ENCODE measurements at regions not wholly inside any gene's neighbourhood (a gene's known extent, or its start where the extent isn't known, plus 50 kb on each side); places are given as distances from the start of the nearest gene placed in this dataset.

DNA sequence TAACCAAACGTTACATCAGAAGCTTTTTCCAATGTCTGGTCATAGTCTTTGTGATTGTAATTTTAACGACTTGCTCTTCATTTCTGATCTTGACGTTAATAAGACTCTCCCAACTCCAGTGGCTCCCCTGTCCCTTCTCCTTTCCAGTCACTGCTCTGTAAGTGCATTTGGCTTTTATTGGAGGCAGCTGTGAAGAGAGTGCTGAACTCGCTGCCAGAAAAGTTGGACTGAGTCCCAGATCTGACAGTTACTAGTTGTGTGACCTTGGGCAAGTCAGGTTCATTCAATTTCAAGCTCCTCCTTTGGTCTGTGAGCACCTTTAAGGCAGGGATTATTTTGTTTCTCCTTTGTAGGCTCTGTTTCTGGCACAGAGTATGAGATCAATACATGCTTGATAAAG is 109.6 kb upstream of the TSPAN2 start:
- Histone ChIP-seq H3K27ac (ENCODE audit: low read depth in 2 of 2, low read length in 2 of 2) (no peak overlapping the region), H3K27me3 (ENCODE audit: control insufficient read depth, insufficient read depth, low read length) (no peaks in the 10 kb centered on the region), H3K9ac (ENCODE audit: low read length in 3 of 3) (no peak overlapping the region), H3K9me3 (ENCODE audit: control insufficient read depth in 2 of 3, insufficient read depth in 1 of 3, low read length in 3 of 3) (peaks cover 0 to 3% (median 0%) of the 10 kb centered on the region in 3 donors), H3K36me3 (ENCODE audit: control insufficient read depth in 2 of 3, insufficient read depth in 3 of 3, low read length in 3 of 3) (no peaks in the 10 kb centered on the region), H3K4me3 (ENCODE audit: low read length in 3 of 3) (no peak overlapping the region), H3K4me1 (ENCODE audit: control insufficient read depth in 2 of 3, insufficient read depth in 2 of 3, low read depth in 1 of 3, low read length in 3 of 3) (no peaks in the 10 kb centered on the region)
- intact Hi-C loops (cut with DNase I) = no loop called here
- FAIRE-seq (no peak), DNase-seq (peak in 2 of 5 donors; percentile 19 to 65)
- TF ChIP-seq, protein P1, sequence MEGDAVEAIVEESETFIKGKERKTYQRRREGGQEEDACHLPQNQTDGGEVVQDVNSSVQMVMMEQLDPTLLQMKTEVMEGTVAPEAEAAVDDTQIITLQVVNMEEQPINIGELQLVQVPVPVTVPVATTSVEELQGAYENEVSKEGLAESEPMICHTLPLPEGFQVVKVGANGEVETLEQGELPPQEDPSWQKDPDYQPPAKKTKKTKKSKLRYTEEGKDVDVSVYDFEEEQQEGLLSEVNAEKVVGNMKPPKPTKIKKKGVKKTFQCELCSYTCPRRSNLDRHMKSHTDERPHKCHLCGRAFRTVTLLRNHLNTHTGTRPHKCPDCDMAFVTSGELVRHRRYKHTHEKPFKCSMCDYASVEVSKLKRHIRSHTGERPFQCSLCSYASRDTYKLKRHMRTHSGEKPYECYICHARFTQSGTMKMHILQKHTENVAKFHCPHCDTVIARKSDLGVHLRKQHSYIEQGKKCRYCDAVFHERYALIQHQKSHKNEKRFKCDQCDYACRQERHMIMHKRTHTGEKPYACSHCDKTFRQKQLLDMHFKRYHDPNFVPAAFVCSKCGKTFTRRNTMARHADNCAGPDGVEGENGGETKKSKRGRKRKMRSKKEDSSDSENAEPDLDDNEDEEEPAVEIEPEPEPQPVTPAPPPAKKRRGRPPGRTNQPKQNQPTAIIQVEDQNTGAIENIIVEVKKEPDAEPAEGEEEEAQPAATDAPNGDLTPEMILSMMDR (IDR thresholded peaks at IDR 0.05; ENCODE audit: borderline replicate concordance, extremely low read depth, insufficient read depth) = no peak

GRCh38 chr1:115196296-115196695 is 107.0 kb upstream of the TSPAN2 start:
- intact Hi-C loops (cut with DNase I) = no loop called here
- no peak for FAIRE-seq

GRCh38 chr1:115194506-115194905 is 105.2 kb upstream of the TSPAN2 start:
- TF ChIP-seq, protein P1 (IDR thresholded peaks at IDR 0.05; ENCODE audit: borderline replicate concordance, extremely low read depth, insufficient read depth) = no peak
- H3K27ac ChIP-seq (ENCODE audit: low read depth in 2 of 2, low read length in 2 of 2) = no peak overlapping the region
- intact Hi-C loops (cut with DNase I) = no loop called here
- no peak overlapping the region for H3K9ac ChIP-seq (ENCODE audit: low read length in 3 of 3)
- H3K4me1 ChIP-seq (ENCODE audit: control insufficient read depth in 2 of 3, insufficient read depth in 2 of 3, low read depth in 1 of 3, low read length in 3 of 3) = no peaks in the 10 kb centered on the region
- H3K36me3 ChIP-seq (ENCODE audit: control insufficient read depth in 2 of 3, insufficient read depth in 3 of 3, low read length in 3 of 3) = no peaks in the 10 kb centered on the region
- H3K27me3 ChIP-seq (ENCODE audit: control insufficient read depth, insufficient read depth, low read length) = no peaks in the 10 kb centered on the region
- DNase-seq (no peak), FAIRE-seq (no peak)
- no peaks in the 10 kb centered on the region for H3K9me3 ChIP-seq (ENCODE audit: control insufficient read depth in 2 of 3, insufficient read depth in 1 of 3, low read length in 3 of 3)
- no peak overlapping the region for H3K4me3 ChIP-seq (ENCODE audit: low read length in 3 of 3)

More at GRCh38 chr1:115196296-115196695, 107.0 kb upstream of the TSPAN2 start:
- Histone ChIP-seq H3K9me3 (ENCODE audit: control insufficient read depth in 2 of 3, insufficient read depth in 1 of 3, low read length in 3 of 3) (no peaks in the 10 kb centered on the region), H3K4me3 (ENCODE audit: low read length in 3 of 3) (no peak overlapping the region), H3K27me3 (ENCODE audit: control insufficient read depth, insufficient read depth, low read length) (no peaks in the 10 kb centered on the region), H3K36me3 (ENCODE audit: control insufficient read depth in 2 of 3, insufficient read depth in 3 of 3, low read length in 3 of 3) (no peaks in the 10 kb centered on the region), H3K9ac (ENCODE audit: low read length in 3 of 3) (no peak overlapping the region), H3K4me1 (ENCODE audit: control insufficient read depth in 2 of 3, insufficient read depth in 2 of 3, low read depth in 1 of 3, low read length in 3 of 3) (no peaks in the 10 kb centered on the region), H3K27ac (ENCODE audit: low read depth in 2 of 2, low read length in 2 of 2) (no peak overlapping the region)
- DNase-seq = no peak
- TF ChIP-seq, protein P1 (IDR thresholded peaks at IDR 0.05; ENCODE audit: borderline replicate concordance, extremely low read depth, insufficient read depth) = no peak

Measured in kidney (tissue), 13 donors.